Retina (tissue), 1 donor: ENCODE measurements at regions not wholly inside any gene's neighbourhood (a gene's known extent, or its start where the extent isn't known, plus 50 kb on each side); places are given as distances from the start of the nearest gene placed in this dataset.

ENCODE experiments used
- DNase-seq: peaks from one replicate; pipeline ENCODE4 v3.0.0-alpha.2; 2016

GRCh38 chr5:153147891-153148623 is 342.4 kb upstream of the GRIA1 start:
- peak; percentile 24 for DNase-seq

- no peak for DNase-seq
These were observed 341.9 kb upstream of the GRIA1 start for GRCh38 chr5:153148624-153148976.

GRCh38 chr5:153151558-153151957 is 338.9 kb upstream of the GRIA1 start:
- no peak for DNase-seq

- no peak for DNase-seq
These were observed 337.4 kb upstream of the GRIA1 start for GRCh38 chr5:153153086-153153485.

GRCh38 chr5:153157156-153157555 is 333.3 kb upstream of the GRIA1 start:
- no peak for DNase-seq

GRCh38 chr5:153158608-153159007 is 331.9 kb upstream of the GRIA1 start:
- DNase-seq, result no peak

- no peak for DNase-seq
These were observed 330.9 kb upstream of the GRIA1 start for GRCh38 chr5:153159616-153160015.

GRCh38 chr5:153168241-153168640 is 322.2 kb upstream of the GRIA1 start:
- no peak for DNase-seq

GRCh38 chr5:153187503-153187902 is 303.0 kb upstream of the GRIA1 start:
- no peak for DNase-seq

GRCh38 chr5:153206361-153206760 is 284.1 kb upstream of the GRIA1 start:
- no peak for DNase-seq

GRCh38 chr5:153209016-153209415 is 281.5 kb upstream of the GRIA1 start:
- no peak for DNase-seq

- no peak for DNase-seq
These were observed 280.8 kb upstream of the GRIA1 start for GRCh38 chr5:153209687-153210086.

GRCh38 chr5:153211076-153211475 is 279.4 kb upstream of the GRIA1 start:
- peak; percentile 16 for DNase-seq

GRCh38 chr5:153212471-153212870 is 278.0 kb upstream of the GRIA1 start:
- DNase-seq, result no peak

- DNase-seq, result no peak
These were observed 267.5 kb upstream of the GRIA1 start for GRCh38 chr5:153222936-153223335.

GRCh38 chr5:153223376-153223775 is 267.1 kb upstream of the GRIA1 start:
- no peak for DNase-seq

GRCh38 chr5:153224651-153225050 is 265.8 kb upstream of the GRIA1 start:
- no peak for DNase-seq

- no peak for DNase-seq
These were observed 256.5 kb upstream of the GRIA1 start for GRCh38 chr5:153233933-153234332.

- no peak for DNase-seq
These were observed 254.2 kb upstream of the GRIA1 start for GRCh38 chr5:153236319-153236718.

GRCh38 chr5:153237671-153238332 is 252.7 kb upstream of the GRIA1 start:
- DNase-seq, result no peak

- DNase-seq, result no peak
These were observed 233.1 kb upstream of the GRIA1 start for GRCh38 chr5:153257381-153257780.

GRCh38 chr5:153258469-153258868 is 232.0 kb upstream of the GRIA1 start:
- no peak for DNase-seq

GRCh38 chr5:153267506-153267905 is 223.0 kb upstream of the GRIA1 start:
- no peak for DNase-seq

- DNase-seq, result no peak
These were observed 214.8 kb upstream of the GRIA1 start for GRCh38 chr5:153275695-153276094.

- no peak for DNase-seq
These were observed 214.3 kb upstream of the GRIA1 start for GRCh38 chr5:153276151-153276550.
